ENCODE measurements at regions not wholly inside any gene's neighbourhood (a gene's known extent, or its start where the extent isn't known, plus 50 kb on each side); places are given as distances from the start of the nearest gene placed in this dataset.
A peak's percentile ranks its signal among the peaks of the same experiment; 100 is the strongest.
"Not testable (repeated sequence)": the region's sequence is repeated elsewhere in the genome, so short reads cannot be mapped to it uniquely, and the experiment has no call there.

DNA sequence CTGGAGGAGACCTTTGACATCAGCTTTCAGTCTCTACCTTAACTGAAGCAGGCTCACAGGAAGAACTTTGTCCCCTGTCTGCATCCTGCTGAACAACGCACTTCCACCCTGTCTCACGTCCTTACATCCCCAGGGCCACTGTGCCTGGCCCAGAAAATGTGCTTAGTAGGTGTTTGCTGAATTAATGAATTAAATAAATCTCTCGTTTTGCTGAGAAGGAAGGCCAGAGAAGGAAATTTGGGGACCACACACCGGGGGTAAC lies 54.3 kb upstream of the CREB3L1 start:
- DNase-seq (ENCODE audit: low read depth): no peak

DNA sequence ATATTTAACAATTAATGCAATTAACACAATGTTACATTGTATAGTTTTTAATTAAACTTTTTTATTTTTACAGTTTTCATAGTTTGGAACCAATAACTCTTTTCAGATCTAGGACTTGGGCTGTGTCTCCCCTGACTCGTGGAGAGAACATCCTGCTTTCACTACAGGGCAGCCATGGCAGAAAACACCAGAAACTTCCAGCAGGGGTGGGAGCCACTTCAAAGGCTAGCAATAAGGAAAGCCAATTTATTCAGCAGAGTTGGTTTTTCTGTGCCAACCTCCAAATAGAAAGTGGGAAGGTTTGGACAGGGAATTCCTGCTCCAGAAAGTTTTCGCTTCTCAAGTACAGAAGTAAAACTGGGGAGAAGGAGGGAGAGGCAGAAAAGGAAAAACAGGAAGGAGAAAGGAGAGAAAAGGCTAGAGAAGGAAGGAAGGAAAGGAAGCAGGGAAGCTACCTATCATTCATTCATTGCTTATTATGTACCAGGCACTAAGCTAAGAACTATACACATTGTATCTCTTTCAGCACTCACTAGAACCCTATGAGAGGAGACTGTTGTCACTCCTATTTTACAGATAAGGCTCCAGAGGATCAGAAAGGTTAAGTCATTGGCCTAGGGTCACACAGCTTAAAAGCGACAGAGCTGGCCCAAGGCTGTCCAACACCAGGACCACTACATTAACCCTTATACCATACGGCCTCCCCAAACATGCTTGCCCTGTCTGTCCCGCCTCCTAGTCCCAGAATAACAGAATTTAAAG lies 54.8 kb upstream of the CREB3L1 start:
- DNase-seq (ENCODE audit: low read depth): peak; percentile 40

- DNase-seq (ENCODE audit: low read depth): no peak
Measured at GRCh38 chr11:46220313-46220712, 57.1 kb upstream of the CREB3L1 start.

DNA sequence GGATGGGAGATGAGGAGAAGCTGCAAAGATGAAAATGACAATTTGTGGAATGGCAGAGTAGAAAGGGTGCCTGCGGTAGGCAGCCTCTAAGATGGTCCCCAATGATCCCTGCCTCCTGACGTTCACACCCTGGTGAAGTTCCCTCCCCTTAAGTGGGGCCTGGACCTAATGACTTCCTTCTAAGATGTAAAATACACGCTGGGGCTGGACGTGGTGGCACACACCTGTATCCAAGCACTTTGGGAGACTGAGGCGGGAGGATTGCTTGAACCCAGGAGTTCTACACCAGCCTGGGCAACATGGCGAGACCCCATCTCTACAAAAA lies 60.7 kb upstream of the CREB3L1 start:
- no peak for DNase-seq (ENCODE audit: low read depth)

DNA sequence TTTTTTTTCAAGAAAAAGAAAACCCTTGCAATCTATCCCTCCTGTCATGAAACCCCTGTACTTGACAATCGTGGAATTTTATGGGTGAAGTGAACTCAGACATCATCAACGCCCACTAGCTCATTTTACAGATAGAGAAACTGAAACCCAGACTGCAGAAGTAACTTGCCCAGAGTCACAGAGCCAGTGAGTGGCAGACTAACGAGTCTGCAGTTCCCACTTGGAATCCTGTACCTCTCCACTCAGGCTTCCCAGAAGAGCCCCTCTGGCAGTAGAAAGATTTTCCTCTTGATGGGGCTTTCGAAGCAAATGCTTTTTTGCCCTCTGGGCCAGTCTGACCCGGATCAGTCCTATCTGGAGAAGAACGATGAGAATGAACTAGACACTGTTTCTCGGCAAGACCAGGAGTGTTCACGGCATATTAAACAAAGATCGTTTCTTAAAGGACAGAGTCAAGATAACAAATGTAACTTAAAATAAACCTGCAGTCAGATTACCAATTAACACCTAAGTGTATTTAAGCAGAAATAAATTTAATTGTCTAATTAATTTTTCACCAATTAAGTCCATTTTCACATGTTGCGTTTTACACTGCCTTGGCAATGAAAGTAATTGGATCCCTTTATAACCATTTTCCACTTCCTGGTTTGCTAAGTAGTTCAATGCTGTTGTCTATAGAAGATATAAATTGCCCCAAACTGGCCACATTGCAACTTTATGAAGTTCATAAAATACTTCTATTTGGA lies 61.3 kb upstream of the CREB3L1 start:
- DNase-seq (ENCODE audit: low read depth): peak; percentile 67

GRCh38 chr11:46215208-46215931 lies 62.1 kb upstream of the CREB3L1 start:
- DNase-seq (ENCODE audit: low read depth): no peak

GRCh38 chr11:46212720-46213119 lies 64.7 kb upstream of the CREB3L1 start:
- peak; percentile 10 for DNase-seq (ENCODE audit: low read depth)

DNA sequence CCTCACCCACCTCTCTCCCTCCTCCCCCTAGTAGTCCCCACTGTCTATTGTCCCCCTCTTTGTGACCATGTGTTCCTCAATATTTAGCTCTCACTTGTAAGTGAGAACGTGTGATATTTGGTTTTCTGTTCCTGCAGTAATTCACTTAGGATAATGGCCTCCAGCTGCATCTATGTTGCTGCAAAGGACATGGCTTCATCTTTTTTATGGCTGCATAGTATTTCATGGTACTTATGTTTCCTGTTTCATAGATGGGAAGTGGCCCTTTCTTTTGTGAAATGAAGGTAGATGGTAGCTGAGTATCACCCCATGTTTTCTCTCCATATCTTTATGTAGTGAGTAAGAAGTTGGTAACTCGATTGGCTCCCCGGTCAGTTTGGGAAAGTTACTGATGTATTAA lies 66.6 kb upstream of the CREB3L1 start:
- DNase-seq (ENCODE audit: low read depth): no peak

DNA sequence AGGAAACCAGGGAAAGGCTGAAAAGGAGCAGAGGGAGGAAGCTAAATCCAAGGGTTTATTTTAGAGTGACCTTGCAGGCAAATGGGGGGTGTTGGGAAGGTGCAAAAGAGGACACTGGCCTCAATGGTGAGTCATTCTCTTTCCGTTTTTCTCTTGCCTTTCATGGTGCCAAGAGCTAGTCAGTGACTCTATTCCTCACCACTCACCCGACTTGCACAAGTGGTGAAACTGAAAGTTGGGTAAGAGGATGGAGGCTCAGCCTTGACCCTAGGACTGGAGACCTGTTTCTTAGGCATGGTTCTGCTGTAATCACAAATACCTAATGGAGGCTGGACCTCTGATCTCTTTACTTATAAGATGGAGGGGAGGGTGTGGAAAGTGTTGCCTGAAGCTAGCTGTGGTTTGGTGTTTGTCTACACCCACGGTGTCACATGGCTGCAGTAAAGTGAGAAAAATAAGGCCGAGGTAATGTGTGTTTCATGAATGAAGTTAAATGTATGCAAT lies 67.3 kb upstream of the CREB3L1 start:
- DNase-seq (ENCODE audit: low read depth): peak; percentile 94

GRCh38 chr11:46209624-46210023 lies 67.8 kb upstream of the CREB3L1 start:
- DNase-seq (ENCODE audit: low read depth): not testable (repeated sequence)

- DNase-seq (ENCODE audit: low read depth): no peak
Measured at GRCh38 chr11:46208803-46209202, 68.7 kb upstream of the CREB3L1 start.

- no peak for DNase-seq (ENCODE audit: low read depth)
Measured at GRCh38 chr11:46207270-46207669, 70.2 kb upstream of the CREB3L1 start.

- DNase-seq (ENCODE audit: low read depth): not testable (repeated sequence)
Measured at GRCh38 chr11:46204415-46204814, 73.0 kb upstream of the CREB3L1 start.

DNA sequence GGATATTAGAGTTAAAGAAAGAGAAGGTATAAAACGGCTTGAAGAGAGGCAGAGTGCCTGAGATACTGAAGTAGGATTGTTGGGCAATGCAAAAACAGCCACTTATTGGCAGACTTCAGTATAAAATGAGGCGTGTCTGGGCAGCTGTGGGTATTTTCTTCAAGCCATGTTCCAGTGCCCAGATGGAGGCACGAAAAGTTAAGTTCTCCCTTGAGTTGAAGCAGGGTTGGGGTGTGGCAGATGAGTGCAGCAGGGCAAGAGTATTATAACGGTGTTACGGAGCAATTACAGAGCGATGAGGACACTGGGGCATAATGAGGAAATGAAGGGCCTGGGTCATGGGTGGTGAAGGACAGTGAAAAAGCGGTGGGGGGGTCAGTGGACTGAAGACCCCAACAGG lies 73.7 kb upstream of the CREB3L1 start:
- DNase-seq (ENCODE audit: low read depth): no peak

DNA sequence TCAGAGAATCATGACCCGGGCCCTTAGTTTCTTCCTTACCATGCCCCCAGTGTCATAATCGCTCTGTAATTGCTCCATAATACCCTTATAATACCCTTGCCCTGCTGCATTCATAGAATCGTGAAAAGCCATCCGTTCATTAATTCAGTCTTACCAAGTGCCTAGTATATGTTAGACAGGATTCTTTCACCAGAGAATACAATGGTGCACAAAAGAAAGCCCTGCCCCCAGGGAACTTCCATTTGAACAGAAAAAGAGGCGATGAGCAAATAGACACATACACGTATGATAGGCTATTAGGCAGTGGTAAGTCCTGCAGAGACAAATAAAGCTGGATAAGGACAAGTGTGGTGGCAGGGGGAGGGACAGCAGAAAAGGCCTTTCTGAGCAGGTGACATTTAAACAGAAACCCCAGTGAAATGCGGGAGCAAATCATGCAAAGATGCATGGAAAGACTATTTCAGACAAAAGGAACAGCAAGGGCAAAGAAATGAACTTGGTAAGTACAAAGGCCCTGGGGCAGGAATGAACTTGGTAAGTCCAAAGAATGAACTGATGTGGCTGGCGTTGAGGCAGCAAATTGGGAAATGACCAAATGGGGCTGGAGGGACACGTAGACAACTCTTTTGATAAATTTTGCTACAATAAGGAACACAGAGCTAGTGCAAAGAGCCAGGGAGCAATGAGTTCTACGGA lies 74.6 kb upstream of the CREB3L1 start:
- no peak for DNase-seq (ENCODE audit: low read depth)

DNA sequence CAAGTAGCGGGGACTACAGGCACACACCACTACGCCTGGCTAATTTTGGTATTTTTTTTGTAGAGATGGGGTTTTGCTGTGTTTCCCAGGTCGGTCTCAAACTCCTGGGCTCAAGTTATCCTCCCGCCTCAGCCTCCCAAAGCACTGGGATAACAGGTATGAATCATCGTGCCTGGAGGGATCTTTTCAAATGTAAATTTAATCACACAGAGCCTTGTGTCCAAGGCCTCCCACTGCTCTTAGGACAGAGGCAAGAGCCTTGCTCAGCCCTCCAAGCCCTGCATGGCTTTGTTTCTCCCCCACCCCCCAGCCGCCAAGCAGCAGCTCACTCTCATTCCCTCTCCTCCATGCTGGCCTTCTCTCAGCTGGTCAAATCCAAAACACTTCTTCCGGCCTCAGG lies 75.3 kb upstream of the CREB3L1 start:
- peak; percentile 88 for DNase-seq (ENCODE audit: low read depth)

DNA sequence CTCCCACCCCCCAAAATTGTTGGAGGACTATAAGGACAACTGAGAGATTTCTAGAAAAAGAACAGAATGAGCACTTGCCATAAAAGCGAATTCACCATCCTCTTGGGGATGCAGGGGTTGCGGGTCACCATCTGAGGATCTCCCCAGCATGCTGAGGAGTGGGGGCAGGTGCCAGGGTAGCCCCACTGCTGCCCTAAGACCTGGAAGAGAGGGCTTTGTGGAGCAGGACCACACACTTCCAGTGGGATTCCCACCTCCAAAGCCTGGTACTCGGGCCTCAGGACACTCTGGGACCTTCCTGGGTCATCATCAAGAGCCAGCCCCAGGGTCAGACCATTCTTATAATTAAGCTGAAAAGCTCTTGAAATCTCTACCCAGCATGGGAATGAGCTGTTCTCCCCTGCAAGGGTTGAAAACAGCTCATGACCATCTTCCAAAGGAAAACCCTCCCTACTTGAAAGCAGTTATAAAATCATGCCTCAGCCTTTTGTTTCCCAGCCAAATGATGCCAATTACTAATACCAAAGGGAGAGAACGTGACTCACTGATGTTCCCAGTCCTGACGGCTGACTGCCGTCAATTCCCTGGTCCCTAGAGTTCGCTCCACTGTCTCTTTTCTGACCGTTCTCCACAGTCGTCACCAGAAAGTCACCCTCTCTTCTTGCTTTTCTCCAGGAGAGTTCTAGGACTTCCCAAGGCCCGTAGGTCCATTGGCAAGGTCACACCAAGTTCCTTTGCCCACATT lies 76.8 kb upstream of the CREB3L1 start:
- peak; percentile 93 for DNase-seq (ENCODE audit: low read depth)

DNA sequence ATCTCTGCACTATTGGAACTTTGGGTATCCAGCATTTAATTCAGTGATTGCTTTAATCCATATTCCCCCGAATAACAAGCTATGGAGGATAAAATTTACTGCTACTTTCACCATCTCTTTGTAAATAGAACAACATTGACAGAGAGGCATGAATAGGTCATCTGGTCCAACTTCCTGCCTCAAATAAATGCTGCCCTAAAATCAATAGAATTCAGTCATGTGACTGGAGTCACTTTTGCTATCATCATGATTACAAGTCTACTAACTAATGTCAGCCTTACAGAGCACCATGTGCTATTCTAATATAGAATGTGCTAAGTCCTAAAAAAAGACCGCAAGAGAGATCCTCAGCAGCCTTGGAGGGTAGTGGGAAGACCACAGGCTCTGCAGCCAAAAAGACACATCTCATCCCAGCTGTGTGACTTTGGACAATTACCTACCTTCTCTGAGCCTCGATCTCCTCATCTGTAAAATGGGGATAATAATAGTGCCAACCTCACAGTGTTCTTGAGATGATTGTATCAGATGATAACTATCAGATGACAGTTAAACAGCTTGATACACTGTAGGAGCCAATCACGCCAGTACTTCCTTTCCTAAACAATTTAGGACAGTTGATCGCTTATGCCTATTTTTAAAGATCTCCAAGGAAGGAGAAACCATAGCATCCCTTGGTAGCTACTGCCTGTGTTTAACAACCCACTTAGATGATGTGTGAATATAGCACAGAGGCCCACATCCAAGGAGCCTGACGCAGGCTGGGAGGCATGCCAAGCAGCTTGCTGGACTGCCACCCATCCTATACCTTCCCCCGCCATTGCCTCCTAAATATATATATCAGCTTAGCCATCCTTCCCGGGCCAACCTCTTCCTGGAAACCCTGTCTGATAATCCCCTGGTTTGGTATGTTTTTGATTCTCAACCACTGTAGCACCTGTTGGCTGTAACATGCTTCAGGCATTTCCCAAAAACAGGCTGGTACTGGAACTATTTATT lies 77.3 kb upstream of the PHF21A start:
- no peak for DNase-seq (ENCODE audit: low read depth)

GRCh38 chr11:46197421-46197820 lies 76.2 kb upstream of the PHF21A start:
- DNase-seq (ENCODE audit: low read depth): no peak

GRCh38 chr11:46188017-46188416 lies 66.8 kb upstream of the PHF21A start:
- no peak for DNase-seq (ENCODE audit: low read depth)

Measured in M059J (cell line).